Breast epithelium (tissue), 3 donors: ENCODE measurements at regions not wholly inside any gene's neighbourhood (a gene's known extent, or its start where the extent isn't known, plus 50 kb on each side); places are given as distances from the start of the nearest gene placed in this dataset.

Source experiments
- POLR2A ChIP-seq: fragments of 450-650 bp; IDR thresholded peaks from one replicate; pipeline ENCODE4 v1.6.1; 2016; ENCODE audit warnings: antibody characterized with exemption, mild to moderate bottlenecking, moderate library complexity
- TF ChIP-seq, protein P1 (sequence below), 3 donors: fragments of 450-650 bp; IDR thresholded peaks; one replicate each; pipeline ENCODE4 v1.5.1; 2016 to 2017; ENCODE audit warnings: antibody characterized with exemption in 3 of 3, mild to moderate bottlenecking in 3 of 3, moderate library complexity in 3 of 3

DNA sequence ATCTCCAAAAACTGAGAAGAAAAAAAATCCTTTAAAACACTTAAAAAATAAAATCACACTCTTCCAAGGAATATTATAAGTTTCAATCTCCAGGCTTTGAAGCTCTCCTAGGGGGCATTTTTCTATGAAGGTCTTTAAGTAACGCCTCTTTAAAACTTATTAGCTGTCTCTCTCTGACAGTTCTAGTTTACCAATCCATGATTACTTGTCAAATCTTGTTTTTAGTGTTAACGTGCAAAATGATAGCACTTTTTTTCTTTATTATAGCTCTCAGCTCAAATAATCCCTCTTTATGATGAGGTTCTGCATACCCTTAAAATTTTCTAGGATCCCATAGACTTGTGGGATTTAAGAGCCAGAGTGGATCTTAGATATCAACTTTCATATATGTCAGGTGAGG is 369.0 kb downstream of the DOK5 start:
- TF ChIP-seq POLR2A = no peak
- TF ChIP-seq, protein P1, sequence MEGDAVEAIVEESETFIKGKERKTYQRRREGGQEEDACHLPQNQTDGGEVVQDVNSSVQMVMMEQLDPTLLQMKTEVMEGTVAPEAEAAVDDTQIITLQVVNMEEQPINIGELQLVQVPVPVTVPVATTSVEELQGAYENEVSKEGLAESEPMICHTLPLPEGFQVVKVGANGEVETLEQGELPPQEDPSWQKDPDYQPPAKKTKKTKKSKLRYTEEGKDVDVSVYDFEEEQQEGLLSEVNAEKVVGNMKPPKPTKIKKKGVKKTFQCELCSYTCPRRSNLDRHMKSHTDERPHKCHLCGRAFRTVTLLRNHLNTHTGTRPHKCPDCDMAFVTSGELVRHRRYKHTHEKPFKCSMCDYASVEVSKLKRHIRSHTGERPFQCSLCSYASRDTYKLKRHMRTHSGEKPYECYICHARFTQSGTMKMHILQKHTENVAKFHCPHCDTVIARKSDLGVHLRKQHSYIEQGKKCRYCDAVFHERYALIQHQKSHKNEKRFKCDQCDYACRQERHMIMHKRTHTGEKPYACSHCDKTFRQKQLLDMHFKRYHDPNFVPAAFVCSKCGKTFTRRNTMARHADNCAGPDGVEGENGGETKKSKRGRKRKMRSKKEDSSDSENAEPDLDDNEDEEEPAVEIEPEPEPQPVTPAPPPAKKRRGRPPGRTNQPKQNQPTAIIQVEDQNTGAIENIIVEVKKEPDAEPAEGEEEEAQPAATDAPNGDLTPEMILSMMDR (IDR thresholded peaks at IDR 0.05) = no peak
